Thyroid gland (tissue), 4 donors: ENCODE measurements at regions not wholly inside any gene's neighbourhood (a gene's known extent, or its start where the extent isn't known, plus 50 kb on each side); places are given as distances from the start of the nearest gene placed in this dataset.

Source experiments
- DNase-seq, 2 donors: peaks; one replicate each; pipeline ENCODE4 v3.0.0-alpha.2; 2019
- H3K27ac ChIP-seq, 3 donors: fragments of 200-600 bp; sonication (generic); 1 replicate in 2 of 3; 2 replicates in 1 of 3; pipeline ENCODE4 v1.5.1; 2016 to 2019; ENCODE audit warnings: mild to moderate bottlenecking in 1 of 3, moderate library complexity in 1 of 3
- H3K27me3 ChIP-seq: fragments of 200-600 bp; sonication (generic); one replicate; pipeline ENCODE4 v1.5.1; 2019
- H3K36me3 ChIP-seq, 2 donors: fragments of 200-600 bp; sonication (generic); one replicate each; pipeline ENCODE4 v1.5.1; 2016 to 2019
- H3K4me1 ChIP-seq, 2 donors: fragments of 200-600 bp; sonication (generic); one replicate each; pipeline ENCODE4 v1.5.1; 2017 to 2019
- H3K4me3 ChIP-seq, 3 donors: fragments of 200-600 bp; sonication (generic); replicated peaks in 1 of 3; 1 replicate in 2 of 3; 2 replicates in 1 of 3; pipeline ENCODE4 v1.5.1; 2016; ENCODE audit warnings: mild to moderate bottlenecking in 1 of 3
- H3K9me3 ChIP-seq: fragments of 200-600 bp; sonication (generic); one replicate; pipeline ENCODE4 v1.5.1; 2017
- CTCF ChIP-seq, 6 experiments: fragments of 200-600 bp in 3 of 6; fragments of 450-650 bp in 3 of 6; sonication (generic) in 3 of 6; IDR thresholded peaks; one replicate each; pipeline ENCODE4 v1.5.1; 2016 to 2019; ENCODE audit warnings: antibody characterized with exemption in 6 of 6, mild to moderate bottlenecking in 2 of 6, inconsistent platforms in 1 of 6, moderate library complexity in 1 of 6
- POLR2A ChIP-seq, 2 donors: fragments of 450-650 bp; IDR thresholded peaks; one replicate each; pipeline ENCODE4 v1.6.1; 2017; ENCODE audit warnings: antibody characterized with exemption in 2 of 2, mild to moderate bottlenecking in 2 of 2, moderate library complexity in 1 of 2
- WGBS, 2 donors: methylation state at CpG; one replicate each; pipeline ENCODE4 v1.1.5; 2017; 5-methylcytosine and 5-hydroxymethylcytosine counted together
- intact Hi-C: fragments of 100-400 bp; cut with DNase I; formaldehyde crosslinking; loops from one replicate; pipeline ENCODE4 v1.15.1; 2023

- Histone ChIP-seq H3K27ac (no peak overlapping the region), H3K4me3 (no peak overlapping the region)
- WGBS, 2 donors: 90 to 91% methylated on average over 15 of the region's 15 CpGs
Observed at GRCh38 chr13:97621025-97621424, 187.1 kb downstream of the RAP2A start.

GRCh38 chr13:97621631-97622030, 187.7 kb downstream of the RAP2A start:
- no peak for DNase-seq
- intact Hi-C loops: no loop called here

More at GRCh38 chr13:97621025-97621424, 187.1 kb downstream of the RAP2A start:
- no peaks in the 10 kb centered on the region for H3K36me3 ChIP-seq
- no peaks in the 10 kb centered on the region for H3K4me1 ChIP-seq
- TF ChIP-seq CTCF (IDR thresholded peaks at IDR 0.05) (no peak), POLR2A (IDR thresholded peaks at IDR 0.05) (no peak)
- no peak for DNase-seq
- no peaks in the 10 kb centered on the region for H3K27me3 ChIP-seq
- no peaks in the 10 kb centered on the region for H3K9me3 ChIP-seq
- intact Hi-C loops: no loop called here

GRCh38 chr13:97627566-97627965, 193.6 kb downstream of the RAP2A start:
- no peak overlapping the region for H3K4me3 ChIP-seq
- DNase-seq: peak; percentile 49 to 76
- no peak overlapping the region for H3K27ac ChIP-seq
- H3K36me3 ChIP-seq: no peaks in the 10 kb centered on the region
- H3K27me3 ChIP-seq: no peaks in the 10 kb centered on the region
- peaks cover 0 to 4% of the 10 kb centered on the region in 2 donors for H3K4me1 ChIP-seq
- 30 to 38% methylated on average over 4 of the region's 4 CpGs for WGBS, 2 donors
- no peak for TF ChIP-seq CTCF (IDR thresholded peaks at IDR 0.05)
- TF ChIP-seq POLR2A (IDR thresholded peaks at IDR 0.05): no peak
- no peaks in the 10 kb centered on the region for H3K9me3 ChIP-seq
- intact Hi-C loops: no loop called here

More at GRCh38 chr13:97621631-97622030, 187.7 kb downstream of the RAP2A start:
- Histone ChIP-seq H3K4me1 (no peaks in the 10 kb centered on the region), H3K36me3 (no peaks in the 10 kb centered on the region), H3K9me3 (no peaks in the 10 kb centered on the region), H3K27ac (no peak overlapping the region), H3K4me3 (no peak overlapping the region), H3K27me3 (no peaks in the 10 kb centered on the region)
- 64 to 79% methylated on average over 10 of the region's 10 CpGs for WGBS, 2 donors
- no peak for TF ChIP-seq POLR2A (IDR thresholded peaks at IDR 0.05)
- TF ChIP-seq CTCF (IDR thresholded peaks at IDR 0.05): no peak

GRCh38 chr13:97629601-97630272, 195.8 kb downstream of the RAP2A start:
- Histone ChIP-seq H3K27ac (no peak overlapping the region), H3K27me3 (no peaks in the 10 kb centered on the region), H3K4me1 (peaks cover 0 to 4% of the 10 kb centered on the region in 2 donors), H3K36me3 (no peaks in the 10 kb centered on the region), H3K9me3 (no peaks in the 10 kb centered on the region), H3K4me3 (no peak overlapping the region)
- TF ChIP-seq POLR2A (IDR thresholded peaks at IDR 0.05) (no peak), CTCF (IDR thresholded peaks at IDR 0.05) (no peak)
- 38 to 61% methylated on average over 6 of the region's 6 CpGs for WGBS, 2 donors
- DNase-seq: peak; percentile 59 to 74
- intact Hi-C loops: no loop called here

GRCh38 chr13:97630725-97631124, 196.8 kb downstream of the RAP2A start:
- Histone ChIP-seq H3K4me1 (peaks cover 0 to 4% of the 10 kb centered on the region in 2 donors), H3K4me3 (no peak overlapping the region), H3K27me3 (no peaks in the 10 kb centered on the region), H3K9me3 (no peaks in the 10 kb centered on the region), H3K36me3 (no peaks in the 10 kb centered on the region), H3K27ac (no peak overlapping the region)
- WGBS, 2 donors: 90 to 96% methylated on average over 4 of the region's 4 CpGs
- intact Hi-C loops: no loop called here
- TF ChIP-seq POLR2A (IDR thresholded peaks at IDR 0.05): no peak
- no peak for TF ChIP-seq CTCF (IDR thresholded peaks at IDR 0.05)
- no peak for DNase-seq
